ENCODE measurements at regions not wholly inside any gene's neighbourhood (a gene's known extent, or its start where the extent isn't known, plus 50 kb on each side); places are given as distances from the start of the nearest gene placed in this dataset.

- TF ChIP-seq PATZ1 (CRISPR knock-in tag; IDR thresholded peaks at IDR 0.05; ENCODE audit: borderline replicate concordance) (no peak), ARNTL (CRISPR knock-in tag; IDR thresholded peaks at IDR 0.05; ENCODE audit: borderline replicate concordance, low read depth) (no peak), TCF4 (CRISPR knock-in tag; IDR thresholded peaks at IDR 0.05; ENCODE audit: borderline replicate concordance) (no peak), CREB5 (CRISPR knock-in tag; IDR thresholded peaks at IDR 0.05; ENCODE audit: low read depth) (no peak), PPARA (CRISPR knock-in tag; IDR thresholded peaks at IDR 0.05; ENCODE audit: borderline replicate concordance) (no peak), ESRRG (CRISPR knock-in tag; IDR thresholded peaks at IDR 0.05) (no peak), ZFP3 (CRISPR knock-in tag; IDR thresholded peaks at IDR 0.05) (no peak), ISL1 (CRISPR knock-in tag; IDR thresholded peaks at IDR 0.05) (no peak), BACH2 (CRISPR knock-in tag; IDR thresholded peaks at IDR 0.05; ENCODE audit: borderline replicate concordance) (no peak)
These were observed 93.2 kb downstream of the TUBA3C start for GRCh38 chr13:19088416-19088815.
